Urothelium cell line (cell line): ENCODE measurements at regions not wholly inside any gene's neighbourhood (a gene's known extent, or its start where the extent isn't known, plus 50 kb on each side); places are given as distances from the start of the nearest gene placed in this dataset.

Experiments
- DNase-seq: peaks from one replicate; pipeline ENCODE4 v3.0.0; 2011; ENCODE audit warnings: low spot score, mixed read lengths
- FAIRE-seq: peaks from 2 replicates; lab custom pipeline; 2011; peaks lifted over from hg19 to GRCh38; lab: Jason Lieb, UNC

DNA sequence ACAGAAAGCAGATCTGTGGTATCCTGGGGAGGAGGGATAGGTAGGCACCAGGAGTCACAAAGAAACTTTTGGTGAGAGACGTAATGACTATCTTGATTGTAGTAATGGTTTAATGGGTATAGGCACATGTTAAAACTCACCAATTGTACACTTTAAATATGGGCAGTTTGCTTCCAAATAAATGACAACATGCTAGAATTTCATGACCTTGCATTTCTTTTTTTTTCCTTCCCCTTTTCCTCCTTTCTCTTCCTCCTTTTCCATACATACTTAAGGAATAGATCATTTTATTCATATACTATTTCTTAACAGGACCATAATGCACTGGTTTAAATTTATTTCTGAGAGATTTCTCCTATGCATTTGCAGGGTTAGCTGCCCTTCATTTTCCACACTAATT is 341.8 kb downstream of the TMEM182 start:
- DNase-seq = no peak
- no peak for FAIRE-seq

DNA sequence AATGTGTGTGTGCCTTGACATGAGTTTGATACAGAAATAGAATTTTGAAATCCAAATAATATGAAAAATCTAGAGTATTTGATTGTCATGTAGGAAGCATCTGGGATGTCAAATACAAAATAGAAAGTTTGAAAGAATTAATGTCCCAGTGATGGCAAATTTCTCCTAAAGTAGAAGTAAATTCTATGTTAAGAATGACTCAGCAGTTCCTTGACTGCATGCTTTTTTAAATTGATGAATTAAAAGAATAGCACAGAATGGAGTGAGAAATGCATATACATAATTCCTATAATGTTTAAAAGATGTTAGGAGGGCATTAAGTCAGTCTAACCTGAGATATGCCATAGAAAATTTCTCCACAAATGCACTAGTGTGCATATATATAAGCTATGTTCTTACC is 357.5 kb downstream of the TMEM182 start:
- FAIRE-seq = no peak

GRCh38 chr2:103121106-103121505 is 359.3 kb downstream of the TMEM182 start:
- FAIRE-seq (no peak), DNase-seq (no peak)

More for the DNA sequence above, 357.5 kb downstream of the TMEM182 start:
- no peak for DNase-seq

GRCh38 chr2:103123516-103123915 is 361.7 kb downstream of the TMEM182 start:
- FAIRE-seq (no peak), DNase-seq (no peak)

DNA sequence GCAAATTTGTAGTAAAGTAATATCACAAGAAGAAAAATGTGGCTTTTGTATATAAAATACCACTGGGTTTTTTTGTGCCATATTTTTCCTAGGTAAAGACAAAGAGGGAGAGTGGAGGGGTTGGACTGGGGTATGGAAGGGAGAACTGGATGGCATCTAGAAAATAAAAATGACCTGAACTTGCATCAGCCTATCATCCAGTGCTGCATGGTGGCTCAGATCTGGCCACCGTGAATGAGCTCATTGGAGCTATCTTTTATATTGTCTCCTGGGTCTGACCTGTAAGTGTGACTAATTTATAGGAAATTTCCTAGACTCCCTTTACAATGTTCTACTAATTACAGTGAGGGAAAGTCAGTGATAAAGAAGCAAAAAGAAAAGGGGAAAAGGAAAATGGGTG is 369.0 kb downstream of the TMEM182 start:
- no peak for DNase-seq
- no peak for FAIRE-seq

- no peak for FAIRE-seq
- no peak for DNase-seq
Measured at GRCh38 chr2:103132536-103133217, 370.8 kb downstream of the TMEM182 start.

DNA sequence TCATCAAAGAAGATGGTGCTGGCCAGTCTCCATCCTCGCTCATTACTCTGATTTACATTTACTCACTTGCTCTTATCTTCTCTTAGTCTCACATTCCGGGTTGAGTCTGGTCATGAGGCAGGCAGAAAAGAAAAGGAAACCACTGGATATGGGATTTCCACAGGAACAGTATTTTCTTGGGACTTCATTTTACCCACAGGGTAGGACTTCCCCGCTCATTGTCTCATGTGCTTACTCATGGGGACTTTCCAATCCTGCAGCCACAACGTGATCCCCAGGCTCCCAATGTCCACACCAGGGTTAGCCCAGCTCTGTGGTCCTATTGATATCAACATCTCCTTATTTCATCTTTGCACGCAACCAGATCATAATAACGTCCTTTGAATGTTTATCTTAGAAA is 373.8 kb downstream of the TMEM182 start:
- no peak for FAIRE-seq
- no peak for DNase-seq

DNA sequence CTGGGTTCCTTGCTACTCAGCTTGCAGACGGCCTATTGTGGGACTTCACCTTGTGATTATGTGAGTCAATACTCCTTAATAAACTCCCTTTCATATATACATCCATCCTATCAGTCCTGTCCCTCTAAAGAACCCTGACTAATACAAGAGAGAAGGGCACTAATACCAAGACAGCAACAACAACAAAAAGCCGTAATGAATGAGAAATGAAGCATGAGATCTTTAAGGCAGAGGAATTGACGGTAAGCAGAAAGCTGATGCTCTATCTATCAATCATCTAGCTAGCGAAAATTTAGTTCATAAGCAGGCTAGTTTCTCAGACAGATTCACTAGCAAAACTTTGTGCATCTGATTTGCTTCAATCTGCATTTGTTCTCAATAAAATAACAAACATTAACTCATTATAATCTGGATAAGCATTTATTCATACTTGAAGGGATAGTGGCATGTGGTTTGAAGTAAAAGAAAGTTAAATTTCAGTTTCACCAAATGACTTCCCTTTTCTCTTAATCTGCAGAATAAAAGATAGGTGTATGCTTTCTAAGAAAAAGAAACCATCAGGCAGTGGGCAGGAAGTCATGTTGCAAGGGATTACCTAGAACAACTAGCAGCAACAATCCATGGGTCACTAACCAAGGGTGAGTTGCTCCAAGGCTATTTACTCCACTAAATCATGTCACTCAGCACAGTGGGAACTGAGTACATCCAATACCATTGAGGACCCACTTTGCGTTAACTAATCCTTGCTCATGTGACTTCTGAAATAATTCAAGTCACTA is 376.5 kb downstream of the TMEM182 start:
- DNase-seq = no peak
- no peak for FAIRE-seq

DNA sequence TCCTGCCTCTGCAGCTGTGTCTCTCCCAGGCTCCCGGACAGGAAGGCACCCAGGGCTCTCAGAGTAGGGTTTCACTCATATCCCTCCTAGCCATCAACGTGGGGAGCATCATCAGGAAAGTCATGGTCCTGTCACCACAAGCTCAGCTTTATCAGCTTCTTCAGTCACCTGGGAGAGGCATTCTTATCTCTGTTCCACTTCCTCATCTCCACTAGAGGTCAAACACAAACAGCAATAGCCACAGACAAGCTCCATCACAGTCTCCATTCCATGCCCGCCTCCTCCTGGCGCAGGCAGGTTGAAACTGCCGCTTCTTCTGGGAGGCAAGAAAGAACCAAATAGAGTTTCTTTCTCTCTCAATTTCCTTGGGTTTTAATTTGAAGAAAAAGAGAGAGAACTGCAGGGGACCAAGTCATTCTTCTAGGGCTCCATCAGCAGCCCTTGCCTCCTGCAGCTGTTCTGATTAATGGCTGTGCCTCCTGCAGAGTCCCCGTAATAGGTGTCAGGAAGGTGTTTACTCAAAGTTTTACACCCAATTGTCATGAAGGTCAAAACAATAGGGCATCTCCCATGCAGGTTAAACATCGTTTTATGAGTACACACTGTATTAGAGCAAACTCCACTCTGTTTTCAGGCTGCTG is 377.9 kb downstream of the TMEM182 start:
- no peak for FAIRE-seq

GRCh38 chr2:103144837-103145236 is 383.0 kb downstream of the TMEM182 start:
- no peak for FAIRE-seq

More for the DNA sequence above, 377.9 kb downstream of the TMEM182 start:
- DNase-seq = no peak

GRCh38 chr2:103145739-103146138 is 383.9 kb downstream of the TMEM182 start:
- DNase-seq (no peak), FAIRE-seq (no peak)

More at GRCh38 chr2:103144837-103145236, 383.0 kb downstream of the TMEM182 start:
- no peak for DNase-seq

GRCh38 chr2:103151046-103151445 is 389.2 kb downstream of the TMEM182 start:
- no peak for FAIRE-seq

DNA sequence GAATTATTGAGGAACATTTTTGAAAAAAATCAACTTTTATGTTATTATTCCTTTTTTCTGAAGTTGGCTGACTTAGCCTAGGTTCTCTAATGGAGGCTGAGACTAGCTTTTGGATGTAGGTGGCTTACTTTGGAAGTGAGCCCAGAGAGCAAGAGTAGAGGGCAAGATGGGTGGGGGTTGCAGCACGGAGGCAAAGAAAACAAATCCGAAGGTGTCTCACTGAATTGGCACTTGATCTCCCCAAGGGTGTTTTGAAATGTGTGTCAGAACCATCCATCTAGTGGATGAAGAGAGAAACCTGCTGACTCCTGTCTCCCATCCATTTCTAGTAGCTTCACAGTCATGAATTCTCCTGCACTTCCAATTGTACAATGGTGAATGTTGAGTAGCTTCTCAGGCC is 390.7 kb downstream of the TMEM182 start:
- FAIRE-seq (no peak), DNase-seq (no peak)

More at GRCh38 chr2:103151046-103151445, 389.2 kb downstream of the TMEM182 start:
- DNase-seq = no peak

DNA sequence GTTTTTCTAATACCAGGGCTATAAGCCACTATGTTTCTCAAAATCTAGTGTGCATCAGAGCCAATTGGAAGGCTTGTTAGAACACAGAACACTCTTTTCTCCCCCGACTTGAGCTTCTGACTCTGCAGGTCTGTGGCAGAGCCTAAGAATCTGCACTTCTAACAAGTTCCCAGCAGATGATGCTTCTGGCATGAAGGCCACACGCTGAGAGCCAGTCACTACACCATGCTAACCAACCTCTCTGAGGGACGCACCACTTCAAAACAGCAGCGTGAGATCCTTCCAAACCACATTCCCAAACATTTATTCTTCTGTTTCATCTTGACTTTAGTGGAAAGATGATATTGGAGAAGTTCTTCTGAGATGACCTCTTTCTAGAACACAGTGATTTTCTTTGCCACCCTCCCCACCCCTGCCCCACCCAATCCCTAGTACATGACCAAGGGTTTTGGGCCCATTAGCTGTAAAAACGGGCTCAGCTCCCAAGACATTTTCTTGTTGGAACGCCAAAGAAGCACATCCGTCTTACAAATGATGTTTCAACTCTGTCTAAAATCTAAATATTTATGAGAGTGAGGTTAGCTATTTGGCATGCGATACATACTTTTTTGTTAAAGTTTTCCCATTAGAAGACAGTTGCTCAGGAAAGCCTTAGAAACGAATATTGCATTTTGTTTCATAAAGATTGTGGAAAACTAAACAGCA is 391.9 kb downstream of the TMEM182 start:
- DNase-seq (no peak), FAIRE-seq (no peak)

- DNase-seq (no peak), FAIRE-seq (no peak)
Measured at GRCh38 chr2:103155308-103155707, 393.5 kb downstream of the TMEM182 start.

- DNase-seq = peak; percentile 24
- FAIRE-seq = no peak
Measured at GRCh38 chr2:103159018-103159417, 397.2 kb downstream of the TMEM182 start.

- DNase-seq (peak; percentile 75), FAIRE-seq (no peak)
Measured at GRCh38 chr2:103161456-103162289, 399.8 kb downstream of the TMEM182 start.

DNA sequence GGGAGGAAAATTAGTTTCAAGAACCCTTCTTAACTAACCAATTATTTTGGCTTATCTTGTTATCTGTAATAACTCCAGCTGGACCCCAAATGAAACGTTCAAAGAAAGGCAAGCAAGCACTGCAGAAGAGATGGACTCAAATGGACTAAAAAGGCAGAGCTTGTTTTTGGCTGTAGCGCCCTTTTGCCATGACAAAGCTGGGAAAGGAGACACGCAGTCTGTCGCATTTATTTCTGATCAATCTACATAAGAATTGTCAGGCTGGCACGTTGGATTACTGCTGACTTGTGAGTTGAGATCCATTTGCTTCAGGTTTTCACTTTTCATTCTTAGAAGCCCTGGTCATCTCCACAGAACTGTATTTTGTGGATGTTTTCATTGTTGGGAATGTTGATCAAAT is 402.9 kb downstream of the TMEM182 start:
- DNase-seq (no peak), FAIRE-seq (no peak)

- FAIRE-seq (no peak), DNase-seq (no peak)
Measured at GRCh38 chr2:103165836-103166235, 404.0 kb downstream of the TMEM182 start.
